Panc1 (cell line): ENCODE measurements at regions not wholly inside any gene's neighbourhood (a gene's known extent, or its start where the extent isn't known, plus 50 kb on each side); places are given as distances from the start of the nearest gene placed in this dataset.
A peak's percentile ranks its signal among the peaks of the same experiment; 100 is the strongest.

Source experiments
- ATAC-seq: fragments of 200-7000 bp; cut with Tn5 transposase; 2 replicates; pipeline ENCODE4 v1.9.1; 2020; ENCODE audit warnings: mild to moderate bottlenecking, moderate library complexity
- BruUV-seq: library from RNA; stranded (reverse); fragments of 400-500 nt; replicated peaks from 2 replicates; lab custom pipeline; 2021; lab: Mats Ljungman, UMichigan
- CTCF ChIA-PET: fragments of 300-600 bp; sonication (Branson Sonifier 250); formaldehyde crosslinking; loops from one replicate; lab custom pipeline; 2022; ENCODE audit warnings: antibody characterized with exemption; lab: Charles Lee
- POLR2A ChIA-PET: fragments of 300-600 bp; sonication (Branson Sonifier 250); formaldehyde crosslinking; loops from one replicate; lab custom pipeline; 2022; ENCODE audit warnings: antibody characterized with exemption; lab: Charles Lee
- DNase-seq: peaks from one replicate; pipeline ENCODE4 v3.0.0-alpha.2; 2010; ENCODE audit warnings: low read depth, low spot score
- H3K27ac ChIP-seq: 2 replicates; pipeline ENCODE4 v1.5.1; 2011; ENCODE audit warnings: mild to moderate bottlenecking, low read length, inconsistent platforms
- H3K27me3 ChIP-seq: fragments of 200-500 bp; sonication (Bioruptor generic); 2 replicates; pipeline ENCODE4 v1.6.0; 2014; ENCODE audit warnings: low read length, inconsistent platforms; ENCODE audit not compliant: control insufficient read depth, insufficient read depth
- H3K36me3 ChIP-seq: fragments of 200-500 bp; sonication (Bioruptor generic); 2 replicates; pipeline ENCODE4 v1.5.1; 2014; ENCODE audit warnings: inconsistent platforms, mild to moderate bottlenecking, low read length, moderate library complexity; ENCODE audit not compliant: control insufficient read depth, insufficient read depth
- H3K4me1 ChIP-seq: 2 replicates; pipeline ENCODE4 v1.5.1; 2011; ENCODE audit warnings: inconsistent platforms, mild to moderate bottlenecking, low read length, moderate library complexity; ENCODE audit not compliant: control insufficient read depth, insufficient read depth
- H3K4me3 ChIP-seq, 2 experiments: 2 replicates each; pipeline ENCODE4 v1.5.1; 2011 to 2012; ENCODE audit warnings: low read depth in 2 of 2, low read length in 2 of 2, mild to moderate bottlenecking in 2 of 2, inconsistent platforms in 1 of 2, moderate library complexity in 1 of 2
- H3K9me3 ChIP-seq: fragments of 200-500 bp; sonication (Bioruptor generic); 2 replicates; pipeline ENCODE4 v1.5.1; 2014; ENCODE audit warnings: low read depth, mild to moderate bottlenecking, inconsistent platforms, low read length, moderate library complexity; ENCODE audit not compliant: control insufficient read depth, insufficient read depth
- POLR2AphosphoS5 ChIP-seq: IDR thresholded peaks from 2 replicates; pipeline ENCODE4 v1.6.1; 2012; ENCODE audit warnings: mild to moderate bottlenecking, low read depth, low read length, moderate library complexity
- TCF7L2 ChIP-seq: IDR thresholded peaks from 2 replicates; pipeline ENCODE4 v1.6.1; 2011; ENCODE audit warnings: mild to moderate bottlenecking, low read depth, low read length, inconsistent platforms
- in situ Hi-C: cut with HindIII; loops from 2 replicates; pipeline ENCODE4 v1.10.0; 2016; ENCODE audit warnings: low sequenced_read_pairs, low pct_unique_long_range_greater_than_20kb
- intact Hi-C: fragments of 100-400 bp; cut with micrococcal nuclease; formaldehyde crosslinking; loops from one replicate; pipeline ENCODE4 v1.10.0; 2022; ENCODE audit not compliant: unreplicated experiment
- TF ChIP-seq, protein P1 (sequence below), 2 experiments: IDR thresholded peaks; 2 replicates each; pipeline ENCODE4 v1.6.1; 2011 to 2012; ENCODE audit warnings: low read depth in 2 of 2, control low read depth in 1 of 2, low read length in 1 of 2, mild to moderate bottlenecking in 1 of 2, moderate library complexity in 1 of 2; ENCODE audit not compliant: insufficient read depth in 1 of 2
- TF ChIP-seq, protein P2 (sequence below): fragments of 450-650 bp; IDR thresholded peaks from 2 replicates; pipeline ENCODE4 v1.5.1; 2017; ENCODE audit warnings: mild to moderate bottlenecking

DNA sequence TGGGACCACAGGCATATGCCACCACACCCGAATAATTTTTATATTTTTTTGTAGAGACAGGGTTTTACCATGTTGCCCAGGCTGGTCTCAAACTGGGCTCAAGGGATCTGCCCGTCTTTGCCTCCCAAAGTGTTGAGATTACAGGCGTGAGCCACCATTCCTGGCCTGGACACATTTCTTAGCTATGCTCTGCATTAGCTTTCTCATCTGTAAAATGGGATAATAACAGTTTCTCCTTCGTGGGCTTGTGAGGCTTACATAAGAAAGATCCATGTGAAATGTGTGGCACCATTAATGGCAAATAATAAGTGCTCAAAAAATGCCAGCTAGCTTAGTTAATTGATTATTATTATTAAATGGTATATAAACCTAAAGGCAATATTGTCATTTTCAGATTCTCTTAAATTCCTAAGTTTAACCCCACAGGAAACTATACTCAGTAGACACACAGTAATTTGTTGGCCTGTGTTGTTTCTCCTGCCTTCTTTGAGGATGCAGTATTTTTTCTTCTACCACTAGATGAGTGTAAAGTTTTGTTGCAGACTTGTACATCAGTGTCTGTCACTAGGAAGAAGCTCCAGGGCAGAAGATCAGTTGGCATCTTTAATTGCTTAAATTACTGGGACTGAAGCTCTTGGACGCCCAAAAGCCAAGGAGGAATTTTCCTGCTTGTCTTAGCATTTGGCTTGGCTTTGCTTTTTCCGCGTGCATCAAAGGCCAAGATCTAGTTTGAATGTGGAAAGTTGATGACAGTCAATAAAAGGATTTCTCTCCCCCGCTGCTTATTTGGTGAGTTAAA is 162.3 kb upstream of the ZNF217 start:
- CTCF ChIA-PET, result interaction anchor here (1.5 kb wide), 1 partner anchor 13 kb away, joined by 4 read pairs; no protein-coding TSS in a partner anchor
- no TSS peak for BruUV-seq
- POLR2A ChIA-PET, result interaction anchor here (0.7 kb wide), 2 partner anchors 18 to 173 kb away, joined by 3 to 6 read pairs; no protein-coding TSS in a partner anchor
- intact Hi-C loops, result loop anchor here (10.0 kb wide), 1 partner anchor 159 kb away; no protein-coding TSS in a partner anchor
- ATAC-seq (no peak), DNase-seq (no peak)
- H3K9me3 ChIP-seq, result no peaks in the 10 kb centered on the region
- no peaks in the 10 kb centered on the region for H3K27me3 ChIP-seq
- H3K27ac ChIP-seq, result peak overlapping the region; percentile 98
- TF ChIP-seq TCF7L2, result 0 out of 2 replicates have a peak, but pooled peaks have one; percentile 30
- TF ChIP-seq POLR2AphosphoS5, result no peak
- peaks cover 56% of the 10 kb centered on the region for H3K4me1 ChIP-seq
- no peaks in the 10 kb centered on the region for H3K36me3 ChIP-seq
- H3K4me3 ChIP-seq, result no peak overlapping the region
- in situ Hi-C loops, result no loop called here

DNA sequence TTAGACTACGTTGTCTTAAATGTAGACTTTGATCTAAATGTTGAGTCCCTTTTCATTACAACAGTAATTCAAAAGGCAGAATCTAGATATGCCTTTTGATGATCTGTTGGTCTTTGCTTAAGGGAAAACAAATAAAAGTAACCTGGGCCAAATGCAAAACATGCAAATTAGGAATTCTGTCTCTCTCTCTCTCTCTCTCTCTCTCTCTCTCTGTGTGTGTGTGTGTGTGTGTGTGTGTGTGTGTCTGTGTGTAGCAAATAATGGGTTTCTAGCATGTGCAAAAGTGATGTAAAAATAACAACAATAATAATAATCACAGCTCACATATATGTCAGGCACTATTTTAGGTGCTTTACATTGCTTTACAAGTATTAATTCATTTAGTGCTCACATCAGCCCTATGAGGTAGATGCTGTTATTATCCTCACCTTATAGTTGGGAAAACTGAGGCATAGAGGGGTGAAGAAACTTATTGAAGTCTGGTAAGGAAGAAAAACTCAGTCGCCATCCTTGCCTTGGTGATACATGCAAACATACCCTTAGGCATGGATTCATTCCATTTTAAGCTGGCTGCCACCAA is 160.3 kb upstream of the ZNF217 start:
- peak overlapping the region; percentile 98 for H3K27ac ChIP-seq
- H3K9me3 ChIP-seq, result no peaks in the 10 kb centered on the region
- POLR2A ChIA-PET, result interaction anchor here (0.8 to 1.5 kb wide), 4 partner anchors 10 to 46 kb away, joined by 4 to 7 read pairs (median 4); no protein-coding TSS in a partner anchor
- BruUV-seq, result no TSS peak
- CTCF ChIA-PET, result no interaction called here
- TF ChIP-seq, protein P1, sequence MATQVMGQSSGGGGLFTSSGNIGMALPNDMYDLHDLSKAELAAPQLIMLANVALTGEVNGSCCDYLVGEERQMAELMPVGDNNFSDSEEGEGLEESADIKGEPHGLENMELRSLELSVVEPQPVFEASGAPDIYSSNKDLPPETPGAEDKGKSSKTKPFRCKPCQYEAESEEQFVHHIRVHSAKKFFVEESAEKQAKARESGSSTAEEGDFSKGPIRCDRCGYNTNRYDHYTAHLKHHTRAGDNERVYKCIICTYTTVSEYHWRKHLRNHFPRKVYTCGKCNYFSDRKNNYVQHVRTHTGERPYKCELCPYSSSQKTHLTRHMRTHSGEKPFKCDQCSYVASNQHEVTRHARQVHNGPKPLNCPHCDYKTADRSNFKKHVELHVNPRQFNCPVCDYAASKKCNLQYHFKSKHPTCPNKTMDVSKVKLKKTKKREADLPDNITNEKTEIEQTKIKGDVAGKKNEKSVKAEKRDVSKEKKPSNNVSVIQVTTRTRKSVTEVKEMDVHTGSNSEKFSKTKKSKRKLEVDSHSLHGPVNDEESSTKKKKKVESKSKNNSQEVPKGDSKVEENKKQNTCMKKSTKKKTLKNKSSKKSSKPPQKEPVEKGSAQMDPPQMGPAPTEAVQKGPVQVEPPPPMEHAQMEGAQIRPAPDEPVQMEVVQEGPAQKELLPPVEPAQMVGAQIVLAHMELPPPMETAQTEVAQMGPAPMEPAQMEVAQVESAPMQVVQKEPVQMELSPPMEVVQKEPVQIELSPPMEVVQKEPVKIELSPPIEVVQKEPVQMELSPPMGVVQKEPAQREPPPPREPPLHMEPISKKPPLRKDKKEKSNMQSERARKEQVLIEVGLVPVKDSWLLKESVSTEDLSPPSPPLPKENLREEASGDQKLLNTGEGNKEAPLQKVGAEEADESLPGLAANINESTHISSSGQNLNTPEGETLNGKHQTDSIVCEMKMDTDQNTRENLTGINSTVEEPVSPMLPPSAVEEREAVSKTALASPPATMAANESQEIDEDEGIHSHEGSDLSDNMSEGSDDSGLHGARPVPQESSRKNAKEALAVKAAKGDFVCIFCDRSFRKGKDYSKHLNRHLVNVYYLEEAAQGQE (IDR thresholded peaks at IDR 0.05; ENCODE audit: insufficient read depth in 1 of 2, low read depth in 2 of 2, low read length in 1 of 2), result no peak
- peak; percentile 30; the same call in 1 of the 2 replicates for TF ChIP-seq POLR2AphosphoS5
- TF ChIP-seq TCF7L2, result no peak
- TF ChIP-seq, protein P2, sequence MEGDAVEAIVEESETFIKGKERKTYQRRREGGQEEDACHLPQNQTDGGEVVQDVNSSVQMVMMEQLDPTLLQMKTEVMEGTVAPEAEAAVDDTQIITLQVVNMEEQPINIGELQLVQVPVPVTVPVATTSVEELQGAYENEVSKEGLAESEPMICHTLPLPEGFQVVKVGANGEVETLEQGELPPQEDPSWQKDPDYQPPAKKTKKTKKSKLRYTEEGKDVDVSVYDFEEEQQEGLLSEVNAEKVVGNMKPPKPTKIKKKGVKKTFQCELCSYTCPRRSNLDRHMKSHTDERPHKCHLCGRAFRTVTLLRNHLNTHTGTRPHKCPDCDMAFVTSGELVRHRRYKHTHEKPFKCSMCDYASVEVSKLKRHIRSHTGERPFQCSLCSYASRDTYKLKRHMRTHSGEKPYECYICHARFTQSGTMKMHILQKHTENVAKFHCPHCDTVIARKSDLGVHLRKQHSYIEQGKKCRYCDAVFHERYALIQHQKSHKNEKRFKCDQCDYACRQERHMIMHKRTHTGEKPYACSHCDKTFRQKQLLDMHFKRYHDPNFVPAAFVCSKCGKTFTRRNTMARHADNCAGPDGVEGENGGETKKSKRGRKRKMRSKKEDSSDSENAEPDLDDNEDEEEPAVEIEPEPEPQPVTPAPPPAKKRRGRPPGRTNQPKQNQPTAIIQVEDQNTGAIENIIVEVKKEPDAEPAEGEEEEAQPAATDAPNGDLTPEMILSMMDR, result no peak
- ATAC-seq (no peak), DNase-seq (no peak)
- in situ Hi-C loops (no loop called here), intact Hi-C loops (loop anchor here (10.0 kb wide), 1 partner anchor 161 kb away; no protein-coding TSS in a partner anchor)
- H3K4me3 ChIP-seq, result no peak overlapping the region
- no peaks in the 10 kb centered on the region for H3K27me3 ChIP-seq
- H3K36me3 ChIP-seq, result no peaks in the 10 kb centered on the region
- H3K4me1 ChIP-seq, result peaks cover 75% of the 10 kb centered on the region
